DND-41 (cell line): ENCODE measurements at regions not wholly inside any gene's neighbourhood (a gene's known extent, or its start where the extent isn't known, plus 50 kb on each side); places are given as distances from the start of the nearest gene placed in this dataset.
A peak's percentile ranks its signal among the peaks of the same experiment; 100 is the strongest.

ENCODE experiments used
- ATAC-seq: fragments of 200-7000 bp; cut with Tn5 transposase; 3 replicates; pipeline ENCODE4 v1.9.1; 2021; ENCODE audit warnings: low read depth; ENCODE audit not compliant: insufficient read depth
- DNase-seq: peaks from one replicate; pipeline ENCODE4 v3.0.0-alpha.2; 2020
- H2AFZ ChIP-seq: 2 replicates; pipeline ENCODE4 v1.6.0; 2012; ENCODE audit warnings: low read depth, low read length
- H3K27ac ChIP-seq: 2 replicates; pipeline ENCODE4 v1.5.1; 2012; ENCODE audit warnings: low read length, inconsistent platforms
- H3K27me3 ChIP-seq: fragments of 200-600 bp; sonication (generic); 2 replicates; pipeline ENCODE4 v1.6.0; 2012; ENCODE audit warnings: low read length, mild to moderate bottlenecking, inconsistent platforms; ENCODE audit not compliant: insufficient read depth, poor library complexity
- H3K36me3 ChIP-seq: 2 replicates; pipeline ENCODE4 v1.5.1; 2012; ENCODE audit warnings: low read length, inconsistent platforms; ENCODE audit not compliant: insufficient read depth
- H3K4me1 ChIP-seq: 2 replicates; pipeline ENCODE4 v1.5.1; 2012; ENCODE audit warnings: mild to moderate bottlenecking, low read length; ENCODE audit not compliant: insufficient read depth
- H3K4me2 ChIP-seq: 2 replicates; pipeline ENCODE4 v1.6.0; 2012; ENCODE audit warnings: mild to moderate bottlenecking, moderate library complexity, low read length, inconsistent platforms; ENCODE audit not compliant: insufficient read depth
- H3K4me3 ChIP-seq, 2 experiments: fragments of 200-600 bp in 1 of 2; shearing (Covaris generic) in 1 of 2; 2 replicates each; pipeline ENCODE4 v1.5.1; 2012 to 2016; ENCODE audit warnings: inconsistent platforms in 2 of 2, low read length in 2 of 2, mild to moderate bottlenecking in 2 of 2, low read depth in 1 of 2, moderate library complexity in 1 of 2
- H3K79me2 ChIP-seq: 2 replicates; pipeline ENCODE4 v1.6.0; 2012; ENCODE audit warnings: low read length, inconsistent platforms; ENCODE audit not compliant: insufficient read depth
- H3K9ac ChIP-seq: 2 replicates; pipeline ENCODE4 v1.6.0; 2012; ENCODE audit warnings: low read depth, mild to moderate bottlenecking, inconsistent platforms, low read length, moderate library complexity
- H3K9me3 ChIP-seq: 2 replicates; pipeline ENCODE4 v1.5.1; 2012; ENCODE audit warnings: low read length, moderate library complexity, mild to moderate bottlenecking, inconsistent platforms; ENCODE audit not compliant: insufficient read depth, severe bottlenecking
- H4K20me1 ChIP-seq: 2 replicates; pipeline ENCODE4 v1.6.0; 2012; ENCODE audit warnings: low read length; ENCODE audit not compliant: insufficient read depth
- EZH2 ChIP-seq: IDR thresholded peaks from 3 replicates; pipeline ENCODE4 v1.6.1; 2012; ENCODE audit warnings: borderline replicate concordance, low read depth, mild to moderate bottlenecking, moderate library complexity, low read length, inconsistent platforms; ENCODE audit not compliant: severe bottlenecking
- TF ChIP-seq, protein P1 (sequence below): IDR thresholded peaks from 2 replicates; pipeline ENCODE4 v1.5.1; 2012; ENCODE audit warnings: borderline replicate concordance, low read length, moderate library complexity, mild to moderate bottlenecking; ENCODE audit not compliant: poor library complexity, severe bottlenecking; ENCODE audit errors: extremely low read depth

DNA sequence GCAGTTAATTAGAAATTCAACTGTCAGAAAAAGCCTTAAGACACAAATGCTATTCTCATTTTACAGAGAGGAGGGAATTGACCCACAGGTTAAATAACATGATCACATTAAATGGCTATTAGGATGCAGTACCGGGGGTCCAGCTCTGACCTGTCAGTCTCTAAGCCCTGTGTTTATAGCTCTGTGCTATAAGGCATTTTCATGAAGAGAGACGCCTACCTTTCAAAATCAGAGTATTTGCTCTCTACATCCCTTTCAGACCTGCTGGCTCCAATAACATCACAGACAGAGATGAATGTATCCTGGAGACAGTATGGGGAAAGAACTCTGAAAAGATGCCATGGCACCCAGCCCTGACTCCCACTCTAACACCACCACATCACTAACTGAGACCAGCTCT is 189.9 kb upstream of the PRSS58 start:
- Histone ChIP-seq H3K4me2 (no peak overlapping the region), H3K9ac (no peak overlapping the region), H3K4me1 (peaks cover 56% of the 10 kb centered on the region), H3K9me3 (no peaks in the 10 kb centered on the region), H3K79me2 (peaks cover 2% of the 10 kb centered on the region; the same call in 1 of the 2 replicates), H3K27ac (no peak overlapping the region), H3K27me3 (no peaks in the 10 kb centered on the region), H4K20me1 (no peaks in the 10 kb centered on the region), H2AFZ (no peak overlapping the region), H3K36me3 (no peaks in the 10 kb centered on the region), H3K4me3 (no peak overlapping the region)
- TF ChIP-seq EZH2: no peak
- TF ChIP-seq, protein P1, sequence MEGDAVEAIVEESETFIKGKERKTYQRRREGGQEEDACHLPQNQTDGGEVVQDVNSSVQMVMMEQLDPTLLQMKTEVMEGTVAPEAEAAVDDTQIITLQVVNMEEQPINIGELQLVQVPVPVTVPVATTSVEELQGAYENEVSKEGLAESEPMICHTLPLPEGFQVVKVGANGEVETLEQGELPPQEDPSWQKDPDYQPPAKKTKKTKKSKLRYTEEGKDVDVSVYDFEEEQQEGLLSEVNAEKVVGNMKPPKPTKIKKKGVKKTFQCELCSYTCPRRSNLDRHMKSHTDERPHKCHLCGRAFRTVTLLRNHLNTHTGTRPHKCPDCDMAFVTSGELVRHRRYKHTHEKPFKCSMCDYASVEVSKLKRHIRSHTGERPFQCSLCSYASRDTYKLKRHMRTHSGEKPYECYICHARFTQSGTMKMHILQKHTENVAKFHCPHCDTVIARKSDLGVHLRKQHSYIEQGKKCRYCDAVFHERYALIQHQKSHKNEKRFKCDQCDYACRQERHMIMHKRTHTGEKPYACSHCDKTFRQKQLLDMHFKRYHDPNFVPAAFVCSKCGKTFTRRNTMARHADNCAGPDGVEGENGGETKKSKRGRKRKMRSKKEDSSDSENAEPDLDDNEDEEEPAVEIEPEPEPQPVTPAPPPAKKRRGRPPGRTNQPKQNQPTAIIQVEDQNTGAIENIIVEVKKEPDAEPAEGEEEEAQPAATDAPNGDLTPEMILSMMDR: no peak
- ATAC-seq: no peak
- DNase-seq: no peak

DNA sequence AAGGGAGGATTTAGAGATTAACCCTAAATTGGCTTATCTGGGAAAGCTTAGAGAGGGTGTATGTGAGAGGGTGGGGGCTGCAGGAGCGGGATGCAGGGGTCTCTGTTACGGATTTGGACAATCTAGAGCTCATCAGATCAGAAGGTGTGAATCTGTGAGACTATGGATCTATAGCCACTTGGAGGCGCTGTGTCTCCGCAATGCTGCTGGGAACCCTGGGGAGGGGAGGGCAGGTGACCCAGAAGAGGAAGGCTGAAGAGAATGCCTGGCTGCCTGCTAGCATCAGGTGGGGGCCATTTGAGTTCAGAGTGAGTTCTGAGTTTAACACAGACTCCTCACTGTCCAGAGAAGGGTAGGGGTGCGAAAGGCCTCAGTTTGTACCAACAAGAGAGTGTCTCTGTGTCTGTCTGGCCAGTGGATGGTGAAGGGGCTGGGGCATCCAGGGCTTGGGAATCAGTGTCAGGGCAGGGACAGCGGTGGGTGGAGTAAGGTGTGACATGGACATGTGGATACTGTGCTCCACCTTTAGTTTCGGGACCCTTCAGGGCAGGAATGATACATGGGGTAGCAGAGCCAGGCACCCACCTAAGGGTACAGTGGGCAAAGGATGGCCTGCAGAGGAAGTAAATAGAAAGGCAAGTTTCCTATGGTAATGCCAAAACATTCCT is 187.3 kb upstream of the PRSS58 start:
- DNase-seq: peak; percentile 66
- no peaks in the 10 kb centered on the region for H3K36me3 ChIP-seq
- no peak overlapping the region; the same call in 1 of the 2 replicates for H3K4me2 ChIP-seq
- H2AFZ ChIP-seq: peak overlapping the region; percentile 16; the same call in 1 of the 2 replicates
- no peak overlapping the region for H3K4me3 ChIP-seq
- no peaks in the 10 kb centered on the region for H3K9me3 ChIP-seq
- H3K27me3 ChIP-seq: no peaks in the 10 kb centered on the region
- peaks cover 63% of the 10 kb centered on the region for H3K4me1 ChIP-seq
- H4K20me1 ChIP-seq: no peaks in the 10 kb centered on the region
- TF ChIP-seq, protein P1: peak; percentile 69
- no peak for TF ChIP-seq EZH2
- peak; percentile 57 for ATAC-seq
- H3K79me2 ChIP-seq: peaks cover 2% of the 10 kb centered on the region; the same call in 1 of the 2 replicates
- H3K27ac ChIP-seq: peak overlapping the region; percentile 92
- peak overlapping the region; percentile 44 for H3K9ac ChIP-seq

DNA sequence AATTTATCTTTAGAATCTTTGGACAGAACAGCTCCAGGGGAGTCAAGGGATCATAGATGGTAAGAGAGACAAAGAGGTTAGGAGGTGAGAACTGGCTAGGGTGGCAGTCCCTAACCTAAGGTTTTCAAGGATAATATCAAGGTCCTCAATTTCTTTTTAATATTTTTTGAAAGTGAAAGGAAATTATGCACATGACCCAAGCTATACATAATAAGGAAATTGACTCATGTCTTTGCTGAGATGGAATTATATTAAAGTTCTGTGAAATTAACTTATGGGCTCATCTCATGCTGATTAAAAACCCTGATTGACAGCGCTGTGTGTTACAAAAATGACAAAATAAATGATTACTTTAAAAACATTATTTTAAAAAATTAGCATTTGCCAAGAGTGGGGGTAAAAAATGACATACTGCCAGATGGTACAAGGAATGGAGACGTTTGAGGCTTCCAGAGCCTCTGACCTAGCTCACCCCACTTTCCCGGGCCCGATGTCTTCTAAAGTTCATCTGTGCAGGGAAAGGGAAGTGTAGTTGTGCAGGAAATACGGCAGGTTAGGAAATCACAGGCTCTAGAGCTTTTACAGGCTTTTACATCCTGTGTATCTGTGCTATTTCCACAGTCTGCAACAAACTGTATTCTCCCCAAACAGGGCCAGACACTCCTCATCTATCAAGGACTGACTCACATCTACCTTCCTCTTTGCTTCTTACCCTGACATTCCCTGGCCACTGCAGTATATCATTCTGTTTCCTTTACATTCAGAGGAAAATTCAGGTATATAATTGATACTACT is 185.6 kb upstream of the PRSS58 start:
- H3K4me1 ChIP-seq: peaks cover 80% of the 10 kb centered on the region
- peak overlapping the region; percentile 92 for H3K27ac ChIP-seq
- H3K9ac ChIP-seq: peak overlapping the region; percentile 29
- H3K9me3 ChIP-seq: no peaks in the 10 kb centered on the region
- no peak overlapping the region for H2AFZ ChIP-seq
- TF ChIP-seq, protein P1: no peak
- TF ChIP-seq EZH2: no peak
- H4K20me1 ChIP-seq: no peaks in the 10 kb centered on the region
- peaks cover 2% of the 10 kb centered on the region; the same call in 1 of the 2 replicates for H3K79me2 ChIP-seq
- no peak overlapping the region for H3K4me3 ChIP-seq
- no peak for ATAC-seq
- H3K36me3 ChIP-seq: no peaks in the 10 kb centered on the region
- peak overlapping the region; percentile 27; the same call in 1 of the 2 replicates for H3K4me2 ChIP-seq
- no peaks in the 10 kb centered on the region for H3K27me3 ChIP-seq
- no peak for DNase-seq
